Breast epithelium (tissue), 4 donors: ENCODE measurements at regions not wholly inside any gene's neighbourhood (a gene's known extent, or its start where the extent isn't known, plus 50 kb on each side); places are given as distances from the start of the nearest gene placed in this dataset.

Source experiments
- DNase-seq, 2 donors: peaks; one replicate each; pipeline ENCODE4 v3.0.0-alpha.2; 2019; ENCODE audit warnings: low spot score in 2 of 2
- H3K27ac ChIP-seq, 2 donors: fragments of 200-600 bp; sonication (generic) in 1 of 2; one replicate each; pipeline ENCODE4 v1.5.1; 2016 to 2019; ENCODE audit warnings: mild to moderate bottlenecking in 1 of 2
- H3K27me3 ChIP-seq, 2 donors: fragments of 200-600 bp; sonication (generic) in 1 of 2; one replicate each; pipeline versions ENCODE4 v1.5.1 to v1.6.0; 2017 to 2019; ENCODE audit warnings: control low read depth in 1 of 2, mild to moderate bottlenecking in 1 of 2
- H3K36me3 ChIP-seq: fragments of 200-600 bp; one replicate; pipeline ENCODE4 v1.5.1; 2019
- H3K4me1 ChIP-seq, 2 donors: fragments of 200-600 bp; sonication (generic); one replicate each; pipeline ENCODE4 v1.5.1; 2016 to 2019; ENCODE audit warnings: control low read depth in 1 of 2
- H3K4me3 ChIP-seq, 3 donors: fragments of 200-600 bp; sonication (generic); 1 replicate in 2 of 3; 2 replicates in 1 of 3; pipeline ENCODE4 v1.5.1; 2016 to 2019; ENCODE audit warnings: mild to moderate bottlenecking in 3 of 3, moderate library complexity in 2 of 3
- H3K9me3 ChIP-seq, 2 donors: fragments of 200-600 bp; sonication (generic) in 1 of 2; one replicate each; pipeline ENCODE4 v1.5.1; 2016 to 2019; ENCODE audit warnings: control low read depth in 1 of 2
- POLR2A ChIP-seq: fragments of 450-650 bp; IDR thresholded peaks from one replicate; pipeline ENCODE4 v1.6.1; 2016; ENCODE audit warnings: antibody characterized with exemption, mild to moderate bottlenecking, moderate library complexity
- POLR2AphosphoS5 ChIP-seq, 3 donors: sonication (generic); formaldehyde crosslinking; IDR thresholded peaks; one replicate each; pipeline ENCODE4 v1.6.1; 2017; ENCODE audit warnings: antibody characterized with exemption in 3 of 3
- intact Hi-C: fragments of 100-400 bp; cut with DNase I; formaldehyde crosslinking; loops from one replicate; pipeline ENCODE4 v1.15.1; 2023; ENCODE audit warnings: low total_unique reads
- TF ChIP-seq, protein P1 (sequence below), 3 donors: fragments of 450-650 bp; IDR thresholded peaks; one replicate each; pipeline ENCODE4 v1.5.1; 2016 to 2017; ENCODE audit warnings: antibody characterized with exemption in 3 of 3, mild to moderate bottlenecking in 3 of 3, moderate library complexity in 3 of 3

GRCh38 chr6:40097590-40097989 is 163.3 kb upstream of the MOCS1 start:
- no peaks in the 10 kb centered on the region for H3K4me1 ChIP-seq
- TF ChIP-seq, protein P1, sequence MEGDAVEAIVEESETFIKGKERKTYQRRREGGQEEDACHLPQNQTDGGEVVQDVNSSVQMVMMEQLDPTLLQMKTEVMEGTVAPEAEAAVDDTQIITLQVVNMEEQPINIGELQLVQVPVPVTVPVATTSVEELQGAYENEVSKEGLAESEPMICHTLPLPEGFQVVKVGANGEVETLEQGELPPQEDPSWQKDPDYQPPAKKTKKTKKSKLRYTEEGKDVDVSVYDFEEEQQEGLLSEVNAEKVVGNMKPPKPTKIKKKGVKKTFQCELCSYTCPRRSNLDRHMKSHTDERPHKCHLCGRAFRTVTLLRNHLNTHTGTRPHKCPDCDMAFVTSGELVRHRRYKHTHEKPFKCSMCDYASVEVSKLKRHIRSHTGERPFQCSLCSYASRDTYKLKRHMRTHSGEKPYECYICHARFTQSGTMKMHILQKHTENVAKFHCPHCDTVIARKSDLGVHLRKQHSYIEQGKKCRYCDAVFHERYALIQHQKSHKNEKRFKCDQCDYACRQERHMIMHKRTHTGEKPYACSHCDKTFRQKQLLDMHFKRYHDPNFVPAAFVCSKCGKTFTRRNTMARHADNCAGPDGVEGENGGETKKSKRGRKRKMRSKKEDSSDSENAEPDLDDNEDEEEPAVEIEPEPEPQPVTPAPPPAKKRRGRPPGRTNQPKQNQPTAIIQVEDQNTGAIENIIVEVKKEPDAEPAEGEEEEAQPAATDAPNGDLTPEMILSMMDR (IDR thresholded peaks at IDR 0.05) = no peak
- no peak for TF ChIP-seq POLR2A
- TF ChIP-seq POLR2AphosphoS5 (IDR thresholded peaks at IDR 0.05) = no peak

DNA sequence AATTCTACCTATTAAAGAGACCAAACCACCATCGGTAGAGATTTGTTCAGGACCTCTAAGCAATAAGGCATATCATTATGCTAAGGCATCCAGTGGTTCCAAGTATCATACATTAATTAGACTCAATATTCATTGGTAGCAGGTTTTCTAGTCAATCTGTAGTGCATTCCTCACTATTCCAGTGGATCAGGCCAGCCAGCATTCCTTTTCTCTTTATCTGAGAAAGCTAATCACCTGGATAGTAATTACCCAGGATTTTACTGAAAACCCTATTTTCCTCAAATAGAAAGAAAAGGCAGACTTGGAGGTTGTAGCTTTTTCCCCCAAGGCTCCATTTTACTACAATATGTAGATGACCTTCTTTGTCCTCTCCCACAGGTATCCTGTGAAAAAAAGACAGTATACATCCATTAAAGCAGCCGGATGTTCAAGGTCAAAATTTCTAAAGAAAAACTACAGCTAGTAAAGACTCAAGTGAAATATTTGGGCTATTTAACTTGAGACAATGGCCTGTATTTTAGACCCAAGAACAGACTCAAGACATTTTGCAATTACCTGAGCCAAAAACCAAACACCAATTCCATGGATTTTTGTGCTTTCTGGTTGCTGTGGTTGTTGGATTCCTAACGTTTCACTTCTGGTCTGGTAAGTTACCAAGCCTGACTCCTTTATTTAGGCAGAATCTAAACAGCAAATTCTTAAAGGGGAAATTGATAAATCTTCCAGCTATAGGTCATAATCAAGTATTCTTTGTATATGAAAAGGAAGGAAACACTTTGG is 149.1 kb upstream of the MOCS1 start:
- TF ChIP-seq POLR2A (no peak), POLR2AphosphoS5 (IDR thresholded peaks at IDR 0.05) (no peak)
- TF ChIP-seq, protein P1 (IDR thresholded peaks at IDR 0.05) = no peak
- Histone ChIP-seq H3K9me3 (no peaks in the 10 kb centered on the region), H3K36me3 (no peaks in the 10 kb centered on the region), H3K4me1 (no peaks in the 10 kb centered on the region), H3K27me3 (peaks cover 0 to 6% of the 10 kb centered on the region in 2 donors), H3K4me3 (no peak overlapping the region), H3K27ac (no peak overlapping the region)
- no peak for DNase-seq
- intact Hi-C loops = no loop called here

More at GRCh38 chr6:40097590-40097989, 163.3 kb upstream of the MOCS1 start:
- Histone ChIP-seq H3K27me3 (no peaks in the 10 kb centered on the region), H3K4me3 (no peak overlapping the region), H3K27ac (no peak overlapping the region), H3K9me3 (no peaks in the 10 kb centered on the region), H3K36me3 (no peaks in the 10 kb centered on the region)
- DNase-seq = no peak
- intact Hi-C loops = loop anchor here (5.0 kb wide), 1 partner anchor 305 kb away; no protein-coding TSS in a partner anchor

GRCh38 chr6:40082278-40083043 is 148.2 kb upstream of the MOCS1 start:
- intact Hi-C loops = no loop called here
- Histone ChIP-seq H3K4me1 (no peaks in the 10 kb centered on the region), H3K4me3 (no peak overlapping the region), H3K36me3 (no peaks in the 10 kb centered on the region), H3K27me3 (peaks cover 0 to 6% of the 10 kb centered on the region in 2 donors), H3K27ac (no peak overlapping the region), H3K9me3 (no peaks in the 10 kb centered on the region)
- no peak for DNase-seq
- TF ChIP-seq, protein P1 (IDR thresholded peaks at IDR 0.05) = no peak
- TF ChIP-seq POLR2A = no peak
- TF ChIP-seq POLR2AphosphoS5 (IDR thresholded peaks at IDR 0.05) = no peak

DNA sequence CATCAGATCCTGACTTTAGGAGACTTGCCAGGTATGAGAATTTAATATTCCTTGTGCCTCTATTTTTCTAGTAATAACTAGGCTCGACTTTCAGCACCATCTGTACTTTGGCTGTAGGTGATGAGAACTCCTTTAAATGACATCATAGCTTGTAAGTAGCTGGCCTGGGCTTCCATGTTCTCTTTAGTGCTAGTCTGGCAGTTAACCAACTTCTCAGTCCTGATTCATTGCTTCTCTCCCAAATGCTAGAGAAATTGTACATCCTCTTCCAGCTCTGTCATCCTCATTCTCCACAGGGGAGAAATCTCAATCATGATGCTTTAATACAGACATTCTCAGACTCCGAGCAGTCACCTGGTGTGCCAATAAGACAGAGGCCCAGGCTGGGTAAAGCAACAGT is 143.5 kb upstream of the MOCS1 start:
- Histone ChIP-seq H3K9me3 (no peaks in the 10 kb centered on the region), H3K36me3 (no peaks in the 10 kb centered on the region), H3K27me3 (peaks cover 0 to 6% of the 10 kb centered on the region in 2 donors), H3K4me1 (no peaks in the 10 kb centered on the region), H3K27ac (no peak overlapping the region), H3K4me3 (no peak overlapping the region)
- intact Hi-C loops = no loop called here
- no peak for DNase-seq
- TF ChIP-seq, protein P1 (IDR thresholded peaks at IDR 0.05) = no peak
- TF ChIP-seq POLR2AphosphoS5 (IDR thresholded peaks at IDR 0.05) (no peak), POLR2A (no peak)

DNA sequence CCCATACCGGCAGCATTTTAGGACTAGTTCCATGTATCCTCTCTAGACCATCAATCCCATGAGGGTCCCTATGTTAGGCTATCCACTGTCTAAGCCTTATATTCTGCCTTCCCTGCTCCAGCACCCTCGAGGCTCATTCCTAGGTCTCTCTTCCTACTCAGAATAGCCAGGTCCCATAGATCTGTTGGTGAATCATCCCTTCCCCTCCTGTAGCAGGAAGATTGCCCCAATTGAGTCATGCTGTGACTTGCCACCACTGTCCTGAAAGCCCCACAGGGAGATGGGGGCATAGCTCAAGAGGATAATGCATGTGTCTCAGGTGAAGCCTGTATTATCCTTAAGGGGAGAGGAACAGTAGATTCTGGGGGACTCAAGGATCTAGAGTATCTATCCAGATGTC is 143.1 kb upstream of the MOCS1 start:
- intact Hi-C loops = no loop called here
- H3K4me1 ChIP-seq = no peaks in the 10 kb centered on the region
- no peak overlapping the region for H3K4me3 ChIP-seq
- H3K27me3 ChIP-seq = peaks cover 0 to 6% of the 10 kb centered on the region in 2 donors
- TF ChIP-seq, protein P1 (IDR thresholded peaks at IDR 0.05) = no peak
- no peak for TF ChIP-seq POLR2A
- TF ChIP-seq POLR2AphosphoS5 (IDR thresholded peaks at IDR 0.05) = no peak
- H3K9me3 ChIP-seq = no peaks in the 10 kb centered on the region
- DNase-seq = no peak
- no peak overlapping the region for H3K27ac ChIP-seq
- H3K36me3 ChIP-seq = no peaks in the 10 kb centered on the region
